OCI-LY3 (cell line): ENCODE measurements at regions not wholly inside any gene's neighbourhood (a gene's known extent, or its start where the extent isn't known, plus 50 kb on each side); places are given as distances from the start of the nearest gene placed in this dataset.

Experiments
- EZH2phosphoT487 ChIP-seq: fragments of 200-600 bp; shearing (Covaris generic); IDR thresholded peaks from 2 replicates; pipeline ENCODE4 v1.6.1; 2018; ENCODE audit warnings: antibody characterized with exemption, mixed run types, low read depth
- TF ChIP-seq, protein P1 (sequence below): fragments of 200-600, 300-600 bp; sonication (generic); IDR thresholded peaks from 2 replicates; pipeline ENCODE4 v1.5.1; 2014; ENCODE audit warnings: antibody characterized with exemption, low read length, low read depth

DNA sequence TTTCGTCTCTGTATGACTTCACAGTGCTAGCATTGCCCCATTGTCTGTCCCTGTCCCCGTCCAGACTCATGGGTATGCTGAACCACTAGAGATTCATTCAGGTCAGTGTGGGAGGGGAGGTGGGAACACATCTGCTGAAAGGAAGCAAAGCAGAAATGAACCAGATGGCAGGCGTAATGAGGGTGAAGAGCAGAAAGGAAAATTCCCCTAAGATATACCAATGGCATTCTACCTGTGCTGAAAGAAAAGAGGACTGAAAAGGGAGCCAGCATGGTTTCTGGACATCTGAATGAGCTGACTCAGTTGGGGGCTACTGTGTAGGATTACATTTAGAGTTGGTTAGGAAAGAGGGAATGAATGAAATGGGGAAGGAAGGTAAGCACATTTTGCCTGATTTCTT is 678.7 kb downstream of the MAT2B start:
- TF ChIP-seq, protein P1, sequence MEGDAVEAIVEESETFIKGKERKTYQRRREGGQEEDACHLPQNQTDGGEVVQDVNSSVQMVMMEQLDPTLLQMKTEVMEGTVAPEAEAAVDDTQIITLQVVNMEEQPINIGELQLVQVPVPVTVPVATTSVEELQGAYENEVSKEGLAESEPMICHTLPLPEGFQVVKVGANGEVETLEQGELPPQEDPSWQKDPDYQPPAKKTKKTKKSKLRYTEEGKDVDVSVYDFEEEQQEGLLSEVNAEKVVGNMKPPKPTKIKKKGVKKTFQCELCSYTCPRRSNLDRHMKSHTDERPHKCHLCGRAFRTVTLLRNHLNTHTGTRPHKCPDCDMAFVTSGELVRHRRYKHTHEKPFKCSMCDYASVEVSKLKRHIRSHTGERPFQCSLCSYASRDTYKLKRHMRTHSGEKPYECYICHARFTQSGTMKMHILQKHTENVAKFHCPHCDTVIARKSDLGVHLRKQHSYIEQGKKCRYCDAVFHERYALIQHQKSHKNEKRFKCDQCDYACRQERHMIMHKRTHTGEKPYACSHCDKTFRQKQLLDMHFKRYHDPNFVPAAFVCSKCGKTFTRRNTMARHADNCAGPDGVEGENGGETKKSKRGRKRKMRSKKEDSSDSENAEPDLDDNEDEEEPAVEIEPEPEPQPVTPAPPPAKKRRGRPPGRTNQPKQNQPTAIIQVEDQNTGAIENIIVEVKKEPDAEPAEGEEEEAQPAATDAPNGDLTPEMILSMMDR, result no peak
- TF ChIP-seq EZH2phosphoT487, result no peak
